ENCODE measurements at regions not wholly inside any gene's neighbourhood (a gene's known extent, or its start where the extent isn't known, plus 50 kb on each side); places are given as distances from the start of the nearest gene placed in this dataset.

DNA sequence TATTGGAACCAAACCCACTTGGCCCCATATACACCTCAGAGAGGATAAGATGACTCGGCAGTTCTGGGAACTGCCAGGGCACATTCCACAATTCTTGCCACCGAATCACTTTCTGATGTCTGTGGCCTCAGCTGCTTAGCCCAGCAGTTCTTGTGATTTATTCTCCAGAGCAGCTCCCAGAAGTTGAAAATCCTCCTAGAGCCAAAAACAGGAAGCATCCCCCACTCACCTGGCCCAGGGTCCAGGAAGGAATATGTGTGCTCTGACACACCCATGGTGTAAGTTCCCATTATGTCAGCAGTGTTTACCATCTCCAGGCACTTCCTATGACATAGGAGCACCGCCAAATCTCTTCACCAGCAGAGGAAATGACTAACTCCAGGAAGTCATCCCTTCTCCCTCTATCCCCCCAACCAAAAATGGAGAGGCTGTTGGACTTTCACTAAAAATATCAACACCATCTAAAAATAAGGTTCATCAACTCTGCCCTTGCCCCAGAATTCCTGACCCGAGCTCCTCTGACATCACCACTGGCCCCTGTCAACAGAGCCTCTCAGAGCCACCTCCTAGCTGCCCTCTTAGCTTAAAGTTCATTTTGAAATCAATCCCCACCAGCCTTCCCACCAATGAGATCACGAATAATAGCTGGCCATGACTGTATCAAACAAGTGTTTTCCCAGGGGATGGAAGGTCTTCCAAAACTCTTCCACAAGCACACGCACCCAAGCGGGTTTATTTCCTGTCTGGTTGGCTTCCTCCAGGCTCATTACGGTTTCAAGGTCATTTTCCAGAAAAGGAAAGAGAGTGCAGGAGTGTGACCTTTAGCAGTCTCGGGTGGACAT is 223.1 kb upstream of the PARD3B start:
- TF ChIP-seq EZH2phosphoT487 (IDR thresholded peaks at IDR 0.05; ENCODE audit: borderline replicate concordance, low read depth, low read length): no peak
- Histone ChIP-seq H3K9me2 (ENCODE audit: insufficient read depth, low read length) (no peaks in the 10 kb centered on the region), H3K4me1 (ENCODE audit: insufficient read depth, low read length, poor library complexity, severe bottlenecking) (no peaks in the 10 kb centered on the region), H3K4me2 (ENCODE audit: low read length) (no peak overlapping the region), H3K27ac (ENCODE audit: low read depth, low read length, poor library complexity, severe bottlenecking) (no peak overlapping the region), H3K36me3 (ENCODE audit: insufficient read depth, low read length) (no peaks in the 10 kb centered on the region), H2AFZ (ENCODE audit: low read length) (no peak overlapping the region), H3K4me3 (ENCODE audit: low read depth, low read length, poor library complexity, severe bottlenecking) (no peak overlapping the region), H3K79me2 (ENCODE audit: insufficient read depth, low read depth, low read length) (no peaks in the 10 kb centered on the region), H4K20me1 (ENCODE audit: insufficient read depth, low read length) (no peaks in the 10 kb centered on the region), H3K9me3 (ENCODE audit: low read length) (no peaks in the 10 kb centered on the region)
- POLR2A ChIA-PET: interaction anchor here (1.2 kb wide), 1 partner anchor 11 kb away, joined by 3 read pairs; no protein-coding TSS in a partner anchor
- DNase-seq (ENCODE audit: low spot score): no peak
- CTCF ChIA-PET (ENCODE audit: unreplicated experiment): no interaction called here
- BruUV-seq (replicated peaks): no TSS peak
- intact Hi-C loops (cut with micrococcal nuclease; ENCODE audit: unreplicated experiment): loop anchor here (10.0 kb wide), 1 partner anchor 1563 kb away; no protein-coding TSS in a partner anchor

GRCh38 chr2:204325468-204325867 is 219.8 kb upstream of the PARD3B start:
- BruUV-seq (replicated peaks): no TSS peak
- DNase-seq (ENCODE audit: low spot score): peak; percentile 64
- H3K4me1 ChIP-seq (ENCODE audit: insufficient read depth, low read length, poor library complexity, severe bottlenecking): no peaks in the 10 kb centered on the region
- H3K4me3 ChIP-seq (ENCODE audit: low read depth, low read length, poor library complexity, severe bottlenecking): no peak overlapping the region
- no peaks in the 10 kb centered on the region for H3K36me3 ChIP-seq (ENCODE audit: insufficient read depth, low read length)
- intact Hi-C loops (cut with micrococcal nuclease; ENCODE audit: unreplicated experiment): loop anchor here (2.0 to 10.0 kb wide), 3 partner anchors 367 to 1559 kb away; no protein-coding TSS in a partner anchor
- POLR2A ChIA-PET: no interaction called here
- H4K20me1 ChIP-seq (ENCODE audit: insufficient read depth, low read length): no peaks in the 10 kb centered on the region
- CTCF ChIA-PET (ENCODE audit: unreplicated experiment): no interaction called here
- no peak overlapping the region for H2AFZ ChIP-seq (ENCODE audit: low read length)
- no peaks in the 10 kb centered on the region for H3K9me3 ChIP-seq (ENCODE audit: low read length)
- no peaks in the 10 kb centered on the region for H3K9me2 ChIP-seq (ENCODE audit: insufficient read depth, low read length)
- no peak overlapping the region for H3K27ac ChIP-seq (ENCODE audit: low read depth, low read length, poor library complexity, severe bottlenecking)
- H3K4me2 ChIP-seq (ENCODE audit: low read length): no peak overlapping the region
- TF ChIP-seq, protein P1, sequence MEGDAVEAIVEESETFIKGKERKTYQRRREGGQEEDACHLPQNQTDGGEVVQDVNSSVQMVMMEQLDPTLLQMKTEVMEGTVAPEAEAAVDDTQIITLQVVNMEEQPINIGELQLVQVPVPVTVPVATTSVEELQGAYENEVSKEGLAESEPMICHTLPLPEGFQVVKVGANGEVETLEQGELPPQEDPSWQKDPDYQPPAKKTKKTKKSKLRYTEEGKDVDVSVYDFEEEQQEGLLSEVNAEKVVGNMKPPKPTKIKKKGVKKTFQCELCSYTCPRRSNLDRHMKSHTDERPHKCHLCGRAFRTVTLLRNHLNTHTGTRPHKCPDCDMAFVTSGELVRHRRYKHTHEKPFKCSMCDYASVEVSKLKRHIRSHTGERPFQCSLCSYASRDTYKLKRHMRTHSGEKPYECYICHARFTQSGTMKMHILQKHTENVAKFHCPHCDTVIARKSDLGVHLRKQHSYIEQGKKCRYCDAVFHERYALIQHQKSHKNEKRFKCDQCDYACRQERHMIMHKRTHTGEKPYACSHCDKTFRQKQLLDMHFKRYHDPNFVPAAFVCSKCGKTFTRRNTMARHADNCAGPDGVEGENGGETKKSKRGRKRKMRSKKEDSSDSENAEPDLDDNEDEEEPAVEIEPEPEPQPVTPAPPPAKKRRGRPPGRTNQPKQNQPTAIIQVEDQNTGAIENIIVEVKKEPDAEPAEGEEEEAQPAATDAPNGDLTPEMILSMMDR (conservative IDR thresholded peaks at IDR 0.05; ENCODE audit: low read length): peak; percentile 96
- no peak for TF ChIP-seq EZH2phosphoT487 (IDR thresholded peaks at IDR 0.05; ENCODE audit: borderline replicate concordance, low read depth, low read length)
- H3K79me2 ChIP-seq (ENCODE audit: insufficient read depth, low read depth, low read length): no peaks in the 10 kb centered on the region

GRCh38 chr2:204328373-204328772 is 216.9 kb upstream of the PARD3B start:
- Histone ChIP-seq H3K4me3 (ENCODE audit: low read depth, low read length, poor library complexity, severe bottlenecking) (no peak overlapping the region), H2AFZ (ENCODE audit: low read length) (no peak overlapping the region), H3K4me1 (ENCODE audit: insufficient read depth, low read length, poor library complexity, severe bottlenecking) (no peaks in the 10 kb centered on the region), H3K9me3 (ENCODE audit: low read length) (no peaks in the 10 kb centered on the region), H3K36me3 (ENCODE audit: insufficient read depth, low read length) (no peaks in the 10 kb centered on the region), H4K20me1 (ENCODE audit: insufficient read depth, low read length) (no peaks in the 10 kb centered on the region), H3K4me2 (ENCODE audit: low read length) (no peak overlapping the region), H3K27ac (ENCODE audit: low read depth, low read length, poor library complexity, severe bottlenecking) (no peak overlapping the region), H3K79me2 (ENCODE audit: insufficient read depth, low read depth, low read length) (no peaks in the 10 kb centered on the region), H3K9me2 (ENCODE audit: insufficient read depth, low read length) (no peaks in the 10 kb centered on the region)
- POLR2A ChIA-PET: no interaction called here
- CTCF ChIA-PET (ENCODE audit: unreplicated experiment): no interaction called here
- intact Hi-C loops (cut with micrococcal nuclease; ENCODE audit: unreplicated experiment): loop anchor here (5.0 to 10.0 kb wide), 2 partner anchors 364 to 1556 kb away; no protein-coding TSS in a partner anchor
- no peak for DNase-seq (ENCODE audit: low spot score)
- TF ChIP-seq, protein P1 (conservative IDR thresholded peaks at IDR 0.05; ENCODE audit: low read length): no peak
- TF ChIP-seq EZH2phosphoT487 (IDR thresholded peaks at IDR 0.05; ENCODE audit: borderline replicate concordance, low read depth, low read length): no peak
- BruUV-seq (replicated peaks): no TSS peak
